GM23338 (cell line): ENCODE measurements at regions not wholly inside any gene's neighbourhood (a gene's known extent, or its start where the extent isn't known, plus 50 kb on each side); places are given as distances from the start of the nearest gene placed in this dataset.

Source experiments
- ATAC-seq: fragments of 200-7000 bp; cut with Tn5 transposase; 3 replicates; pipeline ENCODE4 v1.9.1; 2020
- DNase-seq: peaks from one replicate; pipeline ENCODE4 v3.0.0-alpha.2; 2015; ENCODE audit warnings: low spot score
- H2AFZ ChIP-seq: fragments of 200-600 bp; sonication (generic); 2 replicates; pipeline ENCODE4 v1.8.0; 2016; ENCODE audit warnings: antibody characterized with exemption, mild to moderate bottlenecking, moderate library complexity
- H3F3A ChIP-seq: fragments of 200-600 bp; sonication (generic); replicated peaks from 2 replicates; pipeline ENCODE4 v1.8.0; 2017; ENCODE audit warnings: antibody characterized with exemption, mixed run types, low read depth
- H3K27ac ChIP-seq: fragments of 200-600 bp; sonication (generic); 2 replicates; pipeline ENCODE4 v1.6.1; 2016; ENCODE audit warnings: low read depth
- H3K27me3 ChIP-seq: fragments of 200-600 bp; sonication (generic); 2 replicates; pipeline ENCODE4 v1.8.0; 2016; ENCODE audit warnings: mild to moderate bottlenecking, mixed run types, moderate library complexity; ENCODE audit not compliant: insufficient read depth
- H3K36me3 ChIP-seq: fragments of 200-600 bp; sonication (generic); 2 replicates; pipeline ENCODE4 v1.8.0; 2016; ENCODE audit warnings: mild to moderate bottlenecking; ENCODE audit not compliant: insufficient read depth
- H3K4me1 ChIP-seq: fragments of 200-600 bp; sonication (generic); 2 replicates; pipeline ENCODE4 v1.8.0; 2016; ENCODE audit warnings: mild to moderate bottlenecking, moderate library complexity; ENCODE audit not compliant: insufficient read depth
- H3K4me2 ChIP-seq: fragments of 200-600 bp; sonication (generic); 2 replicates; pipeline ENCODE4 v1.7.1; 2017; ENCODE audit warnings: mixed run types
- H3K4me3 ChIP-seq: fragments of 200-600 bp; sonication (generic); 2 replicates; pipeline ENCODE4 v1.6.1; 2016; ENCODE audit warnings: mixed run types
- H3K79me2 ChIP-seq: fragments of 200-600 bp; sonication (generic); replicated peaks from 2 replicates; pipeline ENCODE4 v1.8.0; 2017; ENCODE audit warnings: mild to moderate bottlenecking; ENCODE audit not compliant: insufficient read depth
- H3K9me2 ChIP-seq: fragments of 200-600 bp; sonication (generic); 2 replicates; pipeline ENCODE4 v1.8.0; 2017; ENCODE audit not compliant: insufficient read depth
- H4K20me1 ChIP-seq: fragments of 200-600 bp; sonication (generic); replicated peaks from 2 replicates; pipeline ENCODE4 v1.8.0; 2017; ENCODE audit warnings: mild to moderate bottlenecking; ENCODE audit not compliant: insufficient read depth
- H3K27ac Mint-ChIP-seq: 2 replicates; pipeline ENCODE4 v1.8.0; 2020; ENCODE audit warnings: inconsistent platforms, mild to moderate bottlenecking, moderate library complexity, mixed read lengths
- H3K27me3 Mint-ChIP-seq: 3 replicates; pipeline ENCODE4 v1.8.0; 2022; ENCODE audit warnings: low read depth, mild to moderate bottlenecking, moderate library complexity, mixed read lengths, inconsistent platforms; ENCODE audit not compliant: insufficient read depth, poor library complexity
- H3K36me3 Mint-ChIP-seq: 3 replicates; pipeline ENCODE4 v1.8.0; 2021; ENCODE audit warnings: low read depth, mild to moderate bottlenecking, inconsistent platforms, moderate library complexity, mixed read lengths
- H3K4me1 Mint-ChIP-seq: 3 replicates; pipeline ENCODE4 v1.8.0; 2020; ENCODE audit warnings: mild to moderate bottlenecking, inconsistent platforms, mixed read lengths
- H3K4me3 Mint-ChIP-seq: 3 replicates; pipeline ENCODE4 v1.8.0; 2021; ENCODE audit warnings: moderate library complexity, mild to moderate bottlenecking, inconsistent platforms, mixed read lengths
- H3K9me3 Mint-ChIP-seq: 3 replicates; pipeline ENCODE4 v1.8.0; 2020; ENCODE audit warnings: moderate library complexity, mild to moderate bottlenecking, inconsistent platforms, mixed read lengths
- CREB1 ChIP-seq: fragments of 250-450 bp; sonication (Bioruptor Pico); IDR thresholded peaks from 2 replicates; pipeline ENCODE4 v1.5.0; 2020; ENCODE audit warnings: low read depth, mild to moderate bottlenecking, moderate library complexity
- CTCF ChIP-seq, 2 experiments: fragments of 200-600 bp in 1 of 2; sonication (generic) in 1 of 2; conservative IDR thresholded peaks; 2 replicates each; pipeline versions ENCODE4 v1.5.1 to v1.6.1; 2016 to 2017; ENCODE audit warnings: antibody characterized with exemption in 2 of 2, low read depth in 2 of 2, mild to moderate bottlenecking in 2 of 2, moderate library complexity in 1 of 2
- ETS1 ChIP-seq: IDR thresholded peaks from 2 replicates; pipeline ENCODE4 v1.6.1; 2016; ENCODE audit warnings: antibody characterized with exemption
- EZH2 ChIP-seq: fragments of 200-600 bp; sonication (generic); IDR thresholded peaks from one replicate; pipeline ENCODE4 v1.8.0; 2017; ENCODE audit warnings: antibody characterized with exemption, mild to moderate bottlenecking, low read depth; ENCODE audit not compliant: unreplicated experiment
- JUNB ChIP-seq: IDR thresholded peaks from one replicate; pipeline ENCODE4 v1.6.1; 2016; ENCODE audit warnings: antibody characterized with exemption; ENCODE audit not compliant: unreplicated experiment
- NANOG ChIP-seq: IDR thresholded peaks from 2 replicates; pipeline ENCODE4 v1.6.1; 2016; ENCODE audit warnings: antibody characterized with exemption, borderline replicate concordance
- REST ChIP-seq: IDR thresholded peaks from one replicate; pipeline ENCODE4 v1.6.1; 2018; ENCODE audit warnings: antibody characterized with exemption; ENCODE audit not compliant: unreplicated experiment
- STAT1 ChIP-seq: IDR thresholded peaks from one replicate; pipeline ENCODE4 v1.6.1; 2016; ENCODE audit warnings: antibody characterized with exemption; ENCODE audit not compliant: unreplicated experiment
- ZNF114 ChIP-seq: fragments of 250-450 bp; sonication (Bioruptor Pico); IDR thresholded peaks from 2 replicates; pipeline ENCODE4 v1.5.0; 2020; ENCODE audit warnings: mild to moderate bottlenecking, moderate library complexity
- ZNF462 ChIP-seq: fragments of 250-450 bp; sonication (Bioruptor Pico); IDR thresholded peaks from 2 replicates; pipeline ENCODE4 v1.5.0; 2020; ENCODE audit warnings: mild to moderate bottlenecking, moderate library complexity

- ATAC-seq (no peak), DNase-seq (no peak)
- Histone ChIP-seq H4K20me1 (no peaks in the 10 kb centered on the region), H3K4me3 (no peak overlapping the region), H3K27ac (no peak overlapping the region), H3K9me2 (peaks cover 21% of the 10 kb centered on the region), H3K4me2 (no peak overlapping the region), H2AFZ (no peak overlapping the region), H3F3A (no peaks in the 10 kb centered on the region), H3K4me1 (no peaks in the 10 kb centered on the region), H3K27me3 (no peaks in the 10 kb centered on the region), H3K36me3 (no peaks in the 10 kb centered on the region), H3K79me2 (no peaks in the 10 kb centered on the region)
- Mint-ChIP-seq H3K4me1 (no peaks in the 10 kb centered on the region), H3K4me3 (no peak overlapping the region), H3K36me3 (no peaks in the 10 kb centered on the region), H3K9me3 (peaks cover 5% of the 10 kb centered on the region; the same call in 2 of the 3 replicates), H3K27me3 (peaks cover 2% of the 10 kb centered on the region), H3K27ac (no peak overlapping the region)
- TF ChIP-seq ZNF114 (CRISPR knock-in tag) (no peak), ETS1 (no peak), JUNB (no peak), CREB1 (no peak), NANOG (no peak), STAT1 (no peak), ZNF462 (CRISPR knock-in tag) (no peak), CTCF (conservative IDR thresholded peaks at IDR 0.05; ENCODE audit: low read depth in 2 of 2) (no peak), REST (no peak), EZH2 (no peak)
Measured at GRCh38 chr20:16147916-16148315, 425.3 kb downstream of the KIF16B start.
